IMR-90 (cell line): ENCODE measurements at regions not wholly inside any gene's neighbourhood (a gene's known extent, or its start where the extent isn't known, plus 50 kb on each side); places are given as distances from the start of the nearest gene placed in this dataset.

Source experiments
- ATAC-seq: fragments of 200-7000 bp; cut with Tn5 transposase; 2 replicates; pipeline ENCODE4 v1.9.1; 2020; ENCODE audit warnings: low read depth, mild to moderate bottlenecking, moderate library complexity
- BruUV-seq: library from RNA; stranded (reverse); fragments of 400-500 nt; replicated peaks from 2 replicates; lab custom pipeline; 2021; lab: Mats Ljungman, UMichigan
- CTCF ChIA-PET: fragments of 300-600 bp; formaldehyde crosslinking; extraction: SDS; loops from one replicate; lab custom pipeline; 2021; ENCODE audit warnings: antibody characterized with exemption; lab: Yijun Ruan, JAX
- POLR2A ChIA-PET: fragments of 300-600 bp; sonication (Branson Sonifier 250); formaldehyde crosslinking; loops from one replicate; lab custom pipeline; 2022; ENCODE audit warnings: antibody characterized with exemption; ENCODE audit not compliant: unreplicated experiment; lab: Charles Lee
- DNase-seq: peaks from one replicate; pipeline ENCODE4 v3.0.0; 2013
- H2AFZ ChIP-seq: replicated peaks from 2 replicates; pipeline ENCODE3; 2013; ENCODE audit warnings: low read length, mild to moderate bottlenecking; ENCODE audit not compliant: poor library complexity
- H2AK5ac ChIP-seq: 2 replicates; pipeline ENCODE4 v1.6.1; 2013; ENCODE audit warnings: low read depth, low read length, inconsistent platforms
- H2AK9ac ChIP-seq: replicated peaks from 2 replicates; pipeline ENCODE3; 2013; ENCODE audit warnings: mild to moderate bottlenecking, low read depth, low read length, moderate library complexity; ENCODE audit not compliant: poor library complexity
- H2BK120ac ChIP-seq: 2 replicates; pipeline ENCODE4 v1.6.1; 2013; ENCODE audit warnings: low read depth, low read length, inconsistent platforms
- H2BK15ac ChIP-seq: 3 replicates; pipeline ENCODE4 v1.6.1; 2013; ENCODE audit warnings: low read depth, low read length, inconsistent platforms
- H2BK20ac ChIP-seq: 2 replicates; pipeline ENCODE4 v1.6.1; 2013; ENCODE audit warnings: low read depth, mild to moderate bottlenecking, inconsistent platforms, low read length, moderate library complexity
- H2BK5ac ChIP-seq: 2 replicates; pipeline ENCODE4 v1.6.1; 2013; ENCODE audit warnings: mild to moderate bottlenecking, low read depth, low read length, inconsistent platforms; ENCODE audit not compliant: poor library complexity, severe bottlenecking
- H3K14ac ChIP-seq: replicated peaks from 2 replicates; pipeline ENCODE4 v1.6.1; 2013; ENCODE audit warnings: low read depth, low read length, inconsistent platforms
- H3K18ac ChIP-seq: 2 replicates; pipeline ENCODE4 v1.6.1; 2013; ENCODE audit warnings: low read depth, low read length, control low read depth
- H3K23ac ChIP-seq: 2 replicates; pipeline ENCODE4 v1.6.1; 2013; ENCODE audit warnings: low read depth, low read length, inconsistent platforms
- H3K27ac ChIP-seq: 2 replicates; pipeline ENCODE4 v1.5.1; 2013; ENCODE audit warnings: mild to moderate bottlenecking, control low read depth, low read length; ENCODE audit not compliant: insufficient read depth
- H3K27me3 ChIP-seq: 2 replicates; pipeline ENCODE4 v1.6.1; 2013; ENCODE audit warnings: low read length; ENCODE audit not compliant: control insufficient read depth, insufficient read depth
- H3K36me3 ChIP-seq: 2 replicates; pipeline ENCODE4 v1.6.1; 2013; ENCODE audit warnings: low read length, mixed read lengths; ENCODE audit not compliant: control insufficient read depth, insufficient read depth
- H3K4ac ChIP-seq: 2 replicates; pipeline ENCODE4 v1.6.1; 2013; ENCODE audit warnings: low read depth, low read length, inconsistent platforms
- H3K4me1 ChIP-seq: 2 replicates; pipeline ENCODE4 v1.6.1; 2013; ENCODE audit warnings: low read length, mixed read lengths; ENCODE audit not compliant: control insufficient read depth, insufficient read depth
- H3K4me2 ChIP-seq: 2 replicates; pipeline ENCODE4 v1.6.1; 2013; ENCODE audit warnings: low read depth, mild to moderate bottlenecking, control low read depth, low read length, moderate library complexity
- H3K4me3 ChIP-seq: 2 replicates; pipeline ENCODE4 v1.5.1; 2013; ENCODE audit warnings: low read depth, mild to moderate bottlenecking, control low read depth, low read length, moderate library complexity; ENCODE audit not compliant: insufficient read depth
- H3K56ac ChIP-seq: 2 replicates; pipeline ENCODE4 v1.6.1; 2013; ENCODE audit warnings: low read length, inconsistent platforms; ENCODE audit not compliant: insufficient read depth; ENCODE audit errors: extremely low read depth
- H3K79me1 ChIP-seq, 2 experiments: 2 replicates each; pipeline ENCODE4 v1.6.1; 2013; ENCODE audit warnings: low read length in 2 of 2, inconsistent platforms in 1 of 2, low read depth in 1 of 2
- H3K9ac ChIP-seq: 2 replicates; pipeline ENCODE4 v1.6.1; 2013; ENCODE audit warnings: low read depth, low read length, control low read depth
- H3K9me1 ChIP-seq: 2 replicates; pipeline ENCODE4 v1.6.1; 2013; ENCODE audit warnings: low read length, inconsistent platforms; ENCODE audit not compliant: insufficient read depth
- H3K9me3 ChIP-seq: 2 replicates; pipeline ENCODE4 v1.6.1; 2013; ENCODE audit warnings: low read length; ENCODE audit not compliant: control insufficient read depth, insufficient read depth
- H4K20me1 ChIP-seq: 2 replicates; pipeline ENCODE4 v1.6.1; 2013; ENCODE audit warnings: low read length, inconsistent platforms; ENCODE audit not compliant: insufficient read depth
- H4K5ac ChIP-seq: 2 replicates; pipeline ENCODE4 v1.6.1; 2013; ENCODE audit warnings: mild to moderate bottlenecking, low read depth, low read length, control low read depth
- H4K8ac ChIP-seq, 2 experiments: 2 replicates each; pipeline ENCODE4 v1.6.1; 2013; ENCODE audit warnings: low read depth in 2 of 2, low read length in 2 of 2, control low read depth in 1 of 2, inconsistent platforms in 1 of 2
- H4K91ac ChIP-seq: 2 replicates; pipeline ENCODE4 v1.6.1; 2013; ENCODE audit warnings: low read depth, low read length, inconsistent platforms; ENCODE audit not compliant: insufficient read depth
- BHLHE40 ChIP-seq: fragments of 150-350 bp; IDR thresholded peaks from 2 replicates; pipeline ENCODE4 v1.6.1; 2016; ENCODE audit warnings: mild to moderate bottlenecking, low read depth, low read length
- CEBPB ChIP-seq: IDR thresholded peaks from 2 replicates; pipeline ENCODE4 v1.6.1; 2012; ENCODE audit warnings: low read depth, low read length, improper control_type of control experiment
- CHD1 ChIP-seq: IDR thresholded peaks from 2 replicates; pipeline ENCODE4 v1.6.1; 2012; ENCODE audit warnings: low read depth, low read length, improper control_type of control experiment
- CTCF ChIP-seq: conservative IDR thresholded peaks from 2 replicates; pipeline ENCODE4 v1.5.1; 2012; ENCODE audit warnings: mild to moderate bottlenecking, low read depth, low read length, improper control_type of control experiment
- ELK1 ChIP-seq: fragments of 150-350 bp; IDR thresholded peaks from 2 replicates; pipeline ENCODE4 v1.6.1; 2016; ENCODE audit warnings: low read depth, mild to moderate bottlenecking, low read length, moderate library complexity, borderline replicate concordance
- FOS ChIP-seq: fragments of 150-350 bp; IDR thresholded peaks from 2 replicates; pipeline ENCODE4 v1.6.1; 2016; ENCODE audit warnings: low read depth, low read length
- MAFK ChIP-seq: IDR thresholded peaks from 2 replicates; pipeline ENCODE4 v1.6.1; 2012; ENCODE audit warnings: low read depth, low read length, improper control_type of control experiment
- MAZ ChIP-seq: IDR thresholded peaks from 2 replicates; pipeline ENCODE4 v1.6.1; 2012; ENCODE audit warnings: low read depth, mild to moderate bottlenecking, low read length, improper control_type of control experiment, moderate library complexity, borderline replicate concordance
- MXI1 ChIP-seq: IDR thresholded peaks from 2 replicates; pipeline ENCODE4 v1.6.1; 2012; ENCODE audit warnings: low read depth, mild to moderate bottlenecking, low read length, moderate library complexity, borderline replicate concordance
- NFE2L2 ChIP-seq: fragments of 150-350 bp; IDR thresholded peaks from 2 replicates; pipeline ENCODE4 v1.6.1; 2016; ENCODE audit warnings: low read depth, mild to moderate bottlenecking, low read length
- POLR2A ChIP-seq: IDR thresholded peaks from 2 replicates; pipeline ENCODE4 v1.6.1; 2012; ENCODE audit warnings: mild to moderate bottlenecking, low read depth, low read length
- RAD21 ChIP-seq: IDR thresholded peaks from 2 replicates; pipeline ENCODE4 v1.6.1; 2012; ENCODE audit warnings: low read length, improper control_type of control experiment
- RCOR1 ChIP-seq: IDR thresholded peaks from 2 replicates; pipeline ENCODE4 v1.6.1; 2012; ENCODE audit warnings: mild to moderate bottlenecking, low read length, improper control_type of control experiment; ENCODE audit not compliant: insufficient replicate concordance
- RFX5 ChIP-seq: IDR thresholded peaks from 2 replicates; pipeline ENCODE4 v1.8.0; 2012; ENCODE audit warnings: low read depth, mild to moderate bottlenecking, low read length, moderate library complexity
- SMC3 ChIP-seq: fragments of 150-350 bp; IDR thresholded peaks from 2 replicates; pipeline ENCODE4 v1.6.1; 2016; ENCODE audit warnings: low read depth, mild to moderate bottlenecking, antibody characterized with exemption, low read length, moderate library complexity
- USF2 ChIP-seq: fragments of 150-350 bp; IDR thresholded peaks from 2 replicates; pipeline ENCODE4 v1.6.1; 2017; ENCODE audit warnings: mild to moderate bottlenecking, antibody characterized with exemption, low read length, low read depth
- WGBS, 2 experiments: methylation state at CpG; one replicate each; pipeline versions ENCODE4 v1.1.5 to v1.1.7; 2013; ENCODE audit warnings: missing lambda C conversion rate in 2 of 2; ENCODE audit not compliant: insufficient read length in 1 of 2; ENCODE audit errors: extremely low coverage in 2 of 2; 5-methylcytosine and 5-hydroxymethylcytosine counted together
- dilution Hi-C: fragments of 300-500 bp; cut with HindIII; formaldehyde crosslinking; loops from one replicate; pipeline ENCODE4 v1.14.3; 2018; ENCODE audit warnings: low sequenced_read_pairs; ENCODE audit not compliant: unreplicated experiment
- in situ Hi-C: fragments of 300-500 bp; cut with MboI; formaldehyde crosslinking; loops from 3 replicates; pipeline ENCODE4 v1.14.3; 2019; ENCODE audit warnings: low sequenced_read_pairs, inconsistent platforms, mixed read lengths
- intact Hi-C: fragments of 100-400 bp; cut with micrococcal nuclease; formaldehyde crosslinking; loops from 2 replicates; pipeline ENCODE4 v1.10.0; 2022

- ChIA-PET CTCF (no interaction called here), POLR2A (no interaction called here)
- DNase-seq (no peak), ATAC-seq (no peak)
- Histone ChIP-seq H2BK15ac (no peak overlapping the region), H2AK5ac (no peak overlapping the region), H3K4me2 (no peak overlapping the region), H3K9ac (no peak overlapping the region), H3K36me3 (no peaks in the 10 kb centered on the region), H2BK20ac (no peak overlapping the region), H2BK120ac (no peak overlapping the region), H3K27ac (no peak overlapping the region), H3K9me3 (peaks cover 16% of the 10 kb centered on the region; the same call in 1 of the 2 replicates), H3K56ac (no peak overlapping the region), H3K14ac (no peak overlapping the region), H4K20me1 (no peaks in the 10 kb centered on the region), H2BK5ac (no peak overlapping the region), H3K4ac (no peak overlapping the region), H3K18ac (no peak overlapping the region), H3K4me3 (no peak overlapping the region), H3K23ac (no peak overlapping the region), H3K9me1 (no peaks in the 10 kb centered on the region), H4K5ac (no peak overlapping the region), H2AFZ (no peak overlapping the region), H4K8ac (no peak overlapping the region), H3K4me1 (no peaks in the 10 kb centered on the region), H3K79me1 (no peaks in the 10 kb centered on the region), H2AK9ac (no peak overlapping the region), H4K91ac (no peak overlapping the region), H3K27me3 (no peaks in the 10 kb centered on the region)
- in situ Hi-C loops, result no loop called here
- WGBS, 2 experiments, result no CpG with 5 or more reads among the region's 11 CpGs
- dilution Hi-C loops, result no loop called here
- intact Hi-C loops, result no loop called here
- BruUV-seq, result no TSS peak
- no peak for TF ChIP-seq NFE2L2
- TF ChIP-seq POLR2A, result no peak
- TF ChIP-seq CHD1, result no peak
- TF ChIP-seq BHLHE40, result no peak
- TF ChIP-seq FOS, result no peak
- no peak for TF ChIP-seq MAFK
- TF ChIP-seq USF2, result no peak
- TF ChIP-seq CEBPB, result no peak
- TF ChIP-seq RAD21, result no peak
- no peak for TF ChIP-seq RCOR1
- no peak for TF ChIP-seq SMC3
- TF ChIP-seq CTCF, result no peak
- TF ChIP-seq MXI1, result no peak
- no peak for TF ChIP-seq ELK1
- TF ChIP-seq MAZ, result no peak
- no peak for TF ChIP-seq RFX5
These were observed 1330.7 kb upstream of the TMEM132C start for GRCh38 chr12:126936181-126936851.
